Body of pancreas (tissue), 4 donors: ENCODE measurements at regions not wholly inside any gene's neighbourhood (a gene's known extent, or its start where the extent isn't known, plus 50 kb on each side); places are given as distances from the start of the nearest gene placed in this dataset.
"Not testable (repeated sequence)": the region's sequence is repeated elsewhere in the genome, so short reads cannot be mapped to it uniquely, and the experiment has no call there.

ENCODE experiments used
- ATAC-seq: fragments of 150-250 bp; one replicate; pipeline ENCODE4 v1.9.1; 2016
- DNase-seq, 4 donors: peaks; one replicate each; pipeline ENCODE4 v3.0.0-alpha.2; 2019
- H3K27ac ChIP-seq, 4 donors: fragments of 200-600 bp; sonication (generic); 1 replicate in 3 of 4; 2 replicates in 1 of 4; pipeline versions ENCODE4 v1.5.1 to v1.6.1; 2016 to 2019; ENCODE audit warnings: mild to moderate bottlenecking in 1 of 4, mixed read lengths in 1 of 4, moderate library complexity in 1 of 4
- H3K27me3 ChIP-seq, 2 donors: fragments of 200-600 bp; sonication (generic); one replicate each; pipeline ENCODE4 v1.6.0; 2016; ENCODE audit warnings: mild to moderate bottlenecking in 1 of 2
- H3K36me3 ChIP-seq, 2 donors: fragments of 200-600 bp; sonication (generic); replicated peaks in 1 of 2; 2 replicates each; pipeline ENCODE4 v1.5.1; 2016; ENCODE audit warnings: low read depth in 2 of 2; ENCODE audit not compliant: insufficient read depth in 1 of 2
- H3K4me1 ChIP-seq: fragments of 200-600 bp; sonication (generic); one replicate; pipeline ENCODE4 v1.6.0; 2016
- H3K4me3 ChIP-seq, 2 donors: fragments of 200-600 bp; sonication (generic); 1 replicate in 1 of 2; 2 replicates in 1 of 2; pipeline ENCODE4 v1.5.1; 2016 to 2019
- H3K9me3 ChIP-seq, 3 donors: fragments of 200-600 bp; sonication (generic); 1 replicate in 2 of 3; 2 replicates in 1 of 3; pipeline ENCODE4 v1.5.1; 2016
- CTCF ChIP-seq, 7 experiments: fragments of 450-650 bp in 4 of 7; fragments of 200-600 bp in 3 of 7; sonication (generic) in 3 of 7; IDR thresholded peaks; one replicate each; pipeline ENCODE4 v1.5.1; 2016 to 2019; ENCODE audit warnings: antibody characterized with exemption in 7 of 7
- POLR2A ChIP-seq, 3 donors: fragments of 450-650 bp; IDR thresholded peaks; one replicate each; pipeline ENCODE4 v1.6.1; 2016; ENCODE audit warnings: antibody characterized with exemption in 3 of 3, mild to moderate bottlenecking in 2 of 3
- WGBS, 2 donors: methylation state at CpG; one replicate each; pipeline ENCODE4 v1.1.5; 2017; 5-methylcytosine and 5-hydroxymethylcytosine counted together
- intact Hi-C: fragments of 100-400 bp; cut with DNase I; formaldehyde crosslinking; loops from one replicate; pipeline ENCODE4 v1.15.1; 2023

GRCh38 chr2:132034646-132035045 lies 127.1 kb downstream of the ANKRD30BL start:
- H3K27ac ChIP-seq, result no peak overlapping the region
- no peaks in the 10 kb centered on the region for H3K9me3 ChIP-seq
- intact Hi-C loops, result no loop called here
- TF ChIP-seq POLR2A (IDR thresholded peaks at IDR 0.05) (no peak), CTCF (IDR thresholded peaks at IDR 0.05) (no peak)
- H3K4me3 ChIP-seq, result no peak overlapping the region
- ATAC-seq, result no peak
- 59 to 72% methylated on average over 2 of the region's 2 CpGs for WGBS, 2 donors
- peaks cover 0 to 5% of the 10 kb centered on the region in 2 donors for H3K27me3 ChIP-seq
- H3K36me3 ChIP-seq, result no peaks in the 10 kb centered on the region
- no peaks in the 10 kb centered on the region for H3K4me1 ChIP-seq
- DNase-seq, result no peak

GRCh38 chr2:132033949-132034348 lies 127.8 kb downstream of the ANKRD30BL start:
- H3K9me3 ChIP-seq, result no peaks in the 10 kb centered on the region
- no peaks in the 10 kb centered on the region for H3K4me1 ChIP-seq
- no peak for ATAC-seq
- no peaks in the 10 kb centered on the region for H3K36me3 ChIP-seq
- no peak for DNase-seq
- no peak for TF ChIP-seq CTCF (IDR thresholded peaks at IDR 0.05)
- intact Hi-C loops, result no loop called here
- 68 to 78% methylated on average over 2 of the region's 2 CpGs for WGBS, 2 donors
- no peak overlapping the region for H3K27ac ChIP-seq
- H3K4me3 ChIP-seq, result no peak overlapping the region
- H3K27me3 ChIP-seq, result peaks cover 0 to 4% of the 10 kb centered on the region in 2 donors

- DNase-seq (no peak), ATAC-seq (no peak)
- Histone ChIP-seq H3K27me3 (no peaks in the 10 kb centered on the region), H3K4me3 (no peak overlapping the region), H3K27ac (no peak overlapping the region), H3K9me3 (no peaks in the 10 kb centered on the region), H3K4me1 (no peaks in the 10 kb centered on the region), H3K36me3 (no peaks in the 10 kb centered on the region)
- intact Hi-C loops, result no loop called here
- no peak for TF ChIP-seq CTCF (IDR thresholded peaks at IDR 0.05)
- TF ChIP-seq POLR2A (IDR thresholded peaks at IDR 0.05), result no peak
- 87 to 89% methylated on average over 2 of the region's 2 CpGs for WGBS, 2 donors
Observed at GRCh38 chr2:132033365-132033764, 128.4 kb downstream of the ANKRD30BL start.

GRCh38 chr2:132012046-132012445 lies 149.7 kb downstream of the ANKRD30BL start:
- H3K4me3 ChIP-seq, H3K9me3 ChIP-seq, H3K36me3 ChIP-seq, ATAC-seq, intact Hi-C loops: not testable (repeated sequence)
- Histone ChIP-seq H3K27me3 (peaks cover 0 to 10% of the 10 kb centered on the region in 2 donors), H3K4me1 (peaks cover 16% of the 10 kb centered on the region), H3K27ac (peak overlapping the region in 1 of 4 donors; percentile 17)
- peak; percentile 26 to 71 (median 50) for DNase-seq
- WGBS, 2 donors, result 29 to 45% methylated on average over 1 of the region's 1 CpG

- ATAC-seq, result peak; percentile 27
- H3K4me3 ChIP-seq, result no peak overlapping the region
- WGBS, 2 donors, result 2% methylated on average over 53 to 56 of the region's 56 CpGs
- no peaks in the 10 kb centered on the region for H3K9me3 ChIP-seq
- peak overlapping the region in 2 of 4 donors; percentile 17 to 51 for H3K27ac ChIP-seq
- no peaks in the 10 kb centered on the region for H3K36me3 ChIP-seq
- H3K27me3 ChIP-seq, result peaks cover 0 to 10% of the 10 kb centered on the region in 2 donors
- peaks cover 16% of the 10 kb centered on the region for H3K4me1 ChIP-seq
- no peak for TF ChIP-seq CTCF (IDR thresholded peaks at IDR 0.05)
- peak in 2 of 4 donors; percentile 20 to 31 for DNase-seq
- intact Hi-C loops, result no loop called here
Observed at GRCh38 chr2:132009874-132010521, 151.8 kb downstream of the ANKRD30BL start.
